Keratinocyte (primary cell): ENCODE measurements at regions not wholly inside any gene's neighbourhood (a gene's known extent, or its start where the extent isn't known, plus 50 kb on each side); places are given as distances from the start of the nearest gene placed in this dataset.

Experiments used
- DNase-seq: peaks from one replicate; pipeline ENCODE4 v3.0.0-alpha.2; 2011; ENCODE audit warnings: low read depth, missing footprints, low spot score
- FAIRE-seq: peaks from 2 replicates; lab custom pipeline; 2011; peaks lifted over from hg19 to GRCh38; lab: Jason Lieb, UNC
- H2AFZ ChIP-seq: 2 replicates; pipeline ENCODE4 v1.6.0; 2012; ENCODE audit warnings: low read length, control low read depth, inconsistent platforms; ENCODE audit not compliant: control insufficient read depth
- H3K27ac ChIP-seq: 2 replicates; pipeline ENCODE4 v1.5.1; 2011; ENCODE audit warnings: low read length; ENCODE audit not compliant: control insufficient read depth, insufficient read depth
- H3K27me3 ChIP-seq: 3 replicates; pipeline ENCODE4 v1.6.0; 2011; ENCODE audit warnings: low read length; ENCODE audit not compliant: control insufficient read depth, insufficient read depth; ENCODE audit errors: extremely low read depth
- H3K36me3 ChIP-seq, 2 experiments: 2 replicates in 1 of 2; 3 replicates in 1 of 2; pipeline ENCODE4 v1.5.1; 2011; ENCODE audit warnings: low read length in 2 of 2, mild to moderate bottlenecking in 1 of 2; ENCODE audit not compliant: control insufficient read depth in 2 of 2, insufficient read depth in 2 of 2; ENCODE audit errors: extremely low read depth in 1 of 2
- H3K4me1 ChIP-seq: 3 replicates; pipeline ENCODE4 v1.5.1; 2011; ENCODE audit warnings: low read length; ENCODE audit not compliant: control insufficient read depth, insufficient read depth; ENCODE audit errors: extremely low read depth
- H3K4me2 ChIP-seq: 3 replicates; pipeline ENCODE4 v1.6.0; 2011; ENCODE audit warnings: low read depth, low read length; ENCODE audit not compliant: control insufficient read depth, insufficient read depth; ENCODE audit errors: extremely low read depth
- H3K4me3 ChIP-seq, 3 experiments: fragments of 200-600 bp in 1 of 3; sonication (generic) in 1 of 3; 2 replicates in 2 of 3; 3 replicates in 1 of 3; pipeline ENCODE4 v1.5.1; 2011 to 2016; ENCODE audit warnings: low read length in 3 of 3, mild to moderate bottlenecking in 3 of 3, control low read depth in 2 of 3, inconsistent platforms in 1 of 3, low read depth in 1 of 3, mixed read lengths in 1 of 3, mixed run types in 1 of 3, moderate library complexity in 1 of 3; ENCODE audit not compliant: control insufficient read depth in 2 of 3, insufficient read depth in 2 of 3; ENCODE audit errors: extremely low read depth in 1 of 3
- H3K79me2 ChIP-seq: 2 replicates; pipeline ENCODE4 v1.6.0; 2012; ENCODE audit warnings: low read length; ENCODE audit not compliant: control insufficient read depth, insufficient read depth
- H3K9ac ChIP-seq: 3 replicates; pipeline ENCODE4 v1.6.0; 2011; ENCODE audit warnings: low read length; ENCODE audit not compliant: control insufficient read depth, insufficient read depth; ENCODE audit errors: extremely low read depth
- H3K9me1 ChIP-seq: 3 replicates; pipeline ENCODE4 v1.6.0; 2011; ENCODE audit warnings: low read length; ENCODE audit not compliant: control insufficient read depth, insufficient read depth; ENCODE audit errors: extremely low read depth
- H3K9me3 ChIP-seq: 2 replicates; pipeline ENCODE4 v1.5.1; 2012; ENCODE audit warnings: low read depth, low read length; ENCODE audit not compliant: control insufficient read depth
- H4K20me1 ChIP-seq: 3 replicates; pipeline ENCODE4 v1.6.0; 2011; ENCODE audit warnings: low read length; ENCODE audit not compliant: control insufficient read depth, insufficient read depth; ENCODE audit errors: extremely low read depth
- EZH2 ChIP-seq: IDR thresholded peaks from one replicate; pipeline ENCODE4 v1.6.1; 2012; ENCODE audit warnings: inconsistent platforms, mild to moderate bottlenecking, low read length, moderate library complexity
- dilution Hi-C: fragments of 300-500 bp; cut with MboI; formaldehyde crosslinking; loops from one replicate; pipeline ENCODE4 v1.7.0; 2020; ENCODE audit warnings: low sequenced_read_pairs; ENCODE audit not compliant: extremely low pct_ligation_motif_present
- TF ChIP-seq, protein P1 (sequence below), 3 experiments: IDR thresholded peaks in 1 of 3; conservative IDR thresholded peaks in 1 of 3; optimal IDR thresholded peaks in 1 of 3; 2 replicates in 2 of 3; 3 replicates in 1 of 3; pipeline versions ENCODE3 to v1.5.1; 2011; ENCODE audit warnings: low read length in 3 of 3, mild to moderate bottlenecking in 3 of 3, moderate library complexity in 2 of 3, control low read depth in 1 of 3, inconsistent platforms in 1 of 3; ENCODE audit not compliant: insufficient read depth in 2 of 3; ENCODE audit errors: extremely low read depth in 1 of 3

DNA sequence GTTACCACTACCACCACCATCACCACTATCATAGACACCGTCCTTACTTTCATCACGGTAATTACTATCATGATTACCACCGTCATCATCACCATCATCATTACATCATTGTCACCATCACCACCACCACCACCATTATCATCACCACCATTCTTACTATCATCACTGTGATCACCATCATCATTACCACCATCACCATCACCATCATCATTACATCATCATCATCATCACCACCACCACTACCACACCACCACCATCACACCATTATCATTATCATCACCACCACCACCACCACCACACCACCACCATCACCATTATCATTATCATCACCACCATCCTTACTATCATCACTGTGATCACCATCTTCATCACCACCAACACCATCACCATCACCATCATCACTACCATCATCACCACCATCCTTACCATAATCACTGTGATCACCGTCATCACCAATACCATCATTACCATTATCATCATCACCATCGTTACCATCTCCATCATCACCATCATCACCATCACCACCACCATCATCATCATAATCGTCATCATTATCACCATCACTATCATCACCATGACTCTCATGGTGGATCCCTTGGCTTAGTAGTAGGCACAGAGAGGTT lies 244.4 kb upstream of the C1orf174 start:
- TF ChIP-seq, protein P1, sequence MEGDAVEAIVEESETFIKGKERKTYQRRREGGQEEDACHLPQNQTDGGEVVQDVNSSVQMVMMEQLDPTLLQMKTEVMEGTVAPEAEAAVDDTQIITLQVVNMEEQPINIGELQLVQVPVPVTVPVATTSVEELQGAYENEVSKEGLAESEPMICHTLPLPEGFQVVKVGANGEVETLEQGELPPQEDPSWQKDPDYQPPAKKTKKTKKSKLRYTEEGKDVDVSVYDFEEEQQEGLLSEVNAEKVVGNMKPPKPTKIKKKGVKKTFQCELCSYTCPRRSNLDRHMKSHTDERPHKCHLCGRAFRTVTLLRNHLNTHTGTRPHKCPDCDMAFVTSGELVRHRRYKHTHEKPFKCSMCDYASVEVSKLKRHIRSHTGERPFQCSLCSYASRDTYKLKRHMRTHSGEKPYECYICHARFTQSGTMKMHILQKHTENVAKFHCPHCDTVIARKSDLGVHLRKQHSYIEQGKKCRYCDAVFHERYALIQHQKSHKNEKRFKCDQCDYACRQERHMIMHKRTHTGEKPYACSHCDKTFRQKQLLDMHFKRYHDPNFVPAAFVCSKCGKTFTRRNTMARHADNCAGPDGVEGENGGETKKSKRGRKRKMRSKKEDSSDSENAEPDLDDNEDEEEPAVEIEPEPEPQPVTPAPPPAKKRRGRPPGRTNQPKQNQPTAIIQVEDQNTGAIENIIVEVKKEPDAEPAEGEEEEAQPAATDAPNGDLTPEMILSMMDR (optimal IDR thresholded peaks at IDR 0.05 in 1 of 3, IDR thresholded peaks at IDR 0.05 in 1 of 3, conservative IDR thresholded peaks at IDR 0.05 in 1 of 3; ENCODE audit: extremely low read depth in 1 of 3, insufficient read depth in 2 of 3, low read length in 3 of 3) = no peak
- no peak for TF ChIP-seq EZH2
- H3K27me3 ChIP-seq = no peaks in the 10 kb centered on the region
- H3K9me3 ChIP-seq = peaks cover 13% of the 10 kb centered on the region

GRCh38 chr1:4146101-4146500 lies 246.0 kb upstream of the C1orf174 start:
- no peaks in the 10 kb centered on the region for H3K79me2 ChIP-seq
- H4K20me1 ChIP-seq = no peaks in the 10 kb centered on the region
- no peaks in the 10 kb centered on the region for H3K4me1 ChIP-seq
- H3K4me2 ChIP-seq = no peak overlapping the region
- H3K27me3 ChIP-seq = no peaks in the 10 kb centered on the region
- no peaks in the 10 kb centered on the region for H3K9me1 ChIP-seq
- DNase-seq (no peak), FAIRE-seq (no peak)
- no peaks in the 10 kb centered on the region for H3K36me3 ChIP-seq
- no peak overlapping the region for H3K27ac ChIP-seq
- no peak overlapping the region for H3K4me3 ChIP-seq
- H2AFZ ChIP-seq = no peak overlapping the region
- H3K9ac ChIP-seq = no peak overlapping the region
- dilution Hi-C loops = loop anchor here (5.0 kb wide), 1 partner anchor 64 kb away; no protein-coding TSS in a partner anchor
- peaks cover 11% of the 10 kb centered on the region for H3K9me3 ChIP-seq
- TF ChIP-seq EZH2 = no peak
- TF ChIP-seq, protein P1 (optimal IDR thresholded peaks at IDR 0.05 in 1 of 3, IDR thresholded peaks at IDR 0.05 in 1 of 3, conservative IDR thresholded peaks at IDR 0.05 in 1 of 3; ENCODE audit: extremely low read depth in 1 of 3, insufficient read depth in 2 of 3, low read length in 3 of 3) = no peak

More for the DNA sequence above, 244.4 kb upstream of the C1orf174 start:
- Histone ChIP-seq H3K4me3 (no peak overlapping the region), H3K36me3 (no peaks in the 10 kb centered on the region), H3K27ac (no peak overlapping the region), H3K4me1 (no peaks in the 10 kb centered on the region), H3K9me1 (no peaks in the 10 kb centered on the region), H2AFZ (no peak overlapping the region), H3K79me2 (no peaks in the 10 kb centered on the region), H3K4me2 (no peak overlapping the region), H3K9ac (no peak overlapping the region), H4K20me1 (no peaks in the 10 kb centered on the region)
- FAIRE-seq (no peak), DNase-seq (no peak)
- dilution Hi-C loops = no loop called here
